Mammary epithelial cell (primary cell): ENCODE measurements at regions not wholly inside any gene's neighbourhood (a gene's known extent, or its start where the extent isn't known, plus 50 kb on each side); places are given as distances from the start of the nearest gene placed in this dataset.

Experiments used
- EZH2 ChIP-seq: IDR thresholded peaks from 2 replicates; pipeline ENCODE4 v1.6.1; 2012; ENCODE audit warnings: low read length, inconsistent platforms, borderline replicate concordance
- TF ChIP-seq, protein P1 (sequence below), 2 donors: IDR thresholded peaks in 1 of 2; conservative IDR thresholded peaks in 1 of 2; 2 replicates each; pipeline ENCODE4 v1.5.1; 2011 to 2012; ENCODE audit warnings: inconsistent platforms in 2 of 2, low read length in 2 of 2, mild to moderate bottlenecking in 2 of 2, control low read depth in 1 of 2, low read depth in 1 of 2; ENCODE audit not compliant: insufficient read depth in 1 of 2; ENCODE audit errors: extremely low read depth in 1 of 2

GRCh38 chr3:139095803-139096466, 51.2 kb upstream of the PRR23C start:
- TF ChIP-seq, protein P1, sequence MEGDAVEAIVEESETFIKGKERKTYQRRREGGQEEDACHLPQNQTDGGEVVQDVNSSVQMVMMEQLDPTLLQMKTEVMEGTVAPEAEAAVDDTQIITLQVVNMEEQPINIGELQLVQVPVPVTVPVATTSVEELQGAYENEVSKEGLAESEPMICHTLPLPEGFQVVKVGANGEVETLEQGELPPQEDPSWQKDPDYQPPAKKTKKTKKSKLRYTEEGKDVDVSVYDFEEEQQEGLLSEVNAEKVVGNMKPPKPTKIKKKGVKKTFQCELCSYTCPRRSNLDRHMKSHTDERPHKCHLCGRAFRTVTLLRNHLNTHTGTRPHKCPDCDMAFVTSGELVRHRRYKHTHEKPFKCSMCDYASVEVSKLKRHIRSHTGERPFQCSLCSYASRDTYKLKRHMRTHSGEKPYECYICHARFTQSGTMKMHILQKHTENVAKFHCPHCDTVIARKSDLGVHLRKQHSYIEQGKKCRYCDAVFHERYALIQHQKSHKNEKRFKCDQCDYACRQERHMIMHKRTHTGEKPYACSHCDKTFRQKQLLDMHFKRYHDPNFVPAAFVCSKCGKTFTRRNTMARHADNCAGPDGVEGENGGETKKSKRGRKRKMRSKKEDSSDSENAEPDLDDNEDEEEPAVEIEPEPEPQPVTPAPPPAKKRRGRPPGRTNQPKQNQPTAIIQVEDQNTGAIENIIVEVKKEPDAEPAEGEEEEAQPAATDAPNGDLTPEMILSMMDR (conservative IDR thresholded peaks at IDR 0.05 in 1 of 2, IDR thresholded peaks at IDR 0.05 in 1 of 2; ENCODE audit: extremely low read depth in 1 of 2, insufficient read depth in 1 of 2, low read depth in 1 of 2, low read length in 2 of 2), result no peak
- no peak for TF ChIP-seq EZH2
